ENCODE measurements at regions not wholly inside any gene's neighbourhood (a gene's known extent, or its start where the extent isn't known, plus 50 kb on each side); places are given as distances from the start of the nearest gene placed in this dataset.
"Not testable (repeated sequence)": the region's sequence is repeated elsewhere in the genome, so short reads cannot be mapped to it uniquely, and the experiment has no call there.

GRCh38 chr2:242063850-242064249, 194.3 kb downstream of the RTP5 start:
- TF ChIP-seq CTCF (IDR thresholded peaks at IDR 0.05; ENCODE audit: unreplicated experiment): no peak
- no peak for DNase-seq (ENCODE audit: low spot score in 2 of 2, unreplicated experiment in 2 of 2)
- Mint-ChIP-seq H3K27ac (no peak overlapping the region), H3K4me3 (no peak overlapping the region), H3K36me3 (no peaks in the 10 kb centered on the region), H3K9me3 (peaks cover 6% of the 10 kb centered on the region), H3K4me1 (no peaks in the 10 kb centered on the region), H3K27me3 (ENCODE audit: low read depth) (peaks cover 43% of the 10 kb centered on the region)

- H3K27me3 Mint-ChIP-seq (ENCODE audit: low read depth): peaks cover 39% of the 10 kb centered on the region
- no peak overlapping the region for H3K27ac Mint-ChIP-seq
- no peaks in the 10 kb centered on the region for H3K36me3 Mint-ChIP-seq
- no peaks in the 10 kb centered on the region for H3K4me1 Mint-ChIP-seq
- DNase-seq (ENCODE audit: low spot score in 2 of 2, unreplicated experiment in 2 of 2): no peak
- no peak for TF ChIP-seq CTCF (IDR thresholded peaks at IDR 0.05; ENCODE audit: unreplicated experiment)
- peaks cover 6% of the 10 kb centered on the region for H3K9me3 Mint-ChIP-seq
- no peak overlapping the region for H3K4me3 Mint-ChIP-seq
Observed at GRCh38 chr2:242064364-242065250, 195.1 kb downstream of the RTP5 start.

- no peak for DNase-seq (ENCODE audit: low spot score in 2 of 2, unreplicated experiment in 2 of 2)
- TF ChIP-seq CTCF (IDR thresholded peaks at IDR 0.05; ENCODE audit: unreplicated experiment): no peak
- no peak overlapping the region for H3K4me3 Mint-ChIP-seq
- no peak overlapping the region for H3K27ac Mint-ChIP-seq
- H3K9me3 Mint-ChIP-seq: peaks cover 5% of the 10 kb centered on the region
- H3K27me3 Mint-ChIP-seq (ENCODE audit: low read depth): peaks cover 44% of the 10 kb centered on the region
- peaks cover 2% of the 10 kb centered on the region for H3K4me1 Mint-ChIP-seq
- no peaks in the 10 kb centered on the region for H3K36me3 Mint-ChIP-seq
Observed at GRCh38 chr2:242065426-242065825, 195.9 kb downstream of the RTP5 start.

GRCh38 chr2:242069018-242069417, 199.5 kb downstream of the RTP5 start:
- peaks cover 72% of the 10 kb centered on the region for H3K27me3 Mint-ChIP-seq (ENCODE audit: low read depth)
- no peak overlapping the region for H3K4me3 Mint-ChIP-seq
- H3K36me3 Mint-ChIP-seq: no peaks in the 10 kb centered on the region
- no peak overlapping the region for H3K27ac Mint-ChIP-seq
- no peaks in the 10 kb centered on the region for H3K9me3 Mint-ChIP-seq
- H3K4me1 Mint-ChIP-seq: peaks cover 2% of the 10 kb centered on the region
- no peak for TF ChIP-seq CTCF (IDR thresholded peaks at IDR 0.05; ENCODE audit: unreplicated experiment)
- DNase-seq (ENCODE audit: low spot score in 2 of 2, unreplicated experiment in 2 of 2): no peak

- peaks cover 72% of the 10 kb centered on the region for H3K27me3 Mint-ChIP-seq (ENCODE audit: low read depth)
- not testable (repeated sequence) for H3K36me3 Mint-ChIP-seq; H3K27ac Mint-ChIP-seq; H3K4me3 Mint-ChIP-seq; H3K9me3 Mint-ChIP-seq; H3K4me1 Mint-ChIP-seq; DNase-seq (ENCODE audit: low spot score in 2 of 2, unreplicated experiment in 2 of 2)
Observed at GRCh38 chr2:242069938-242070395, 200.4 kb downstream of the RTP5 start.

- not testable (repeated sequence) for DNase-seq (ENCODE audit: low spot score in 2 of 2, unreplicated experiment in 2 of 2); H3K4me3 Mint-ChIP-seq; H3K27ac Mint-ChIP-seq; H3K36me3 Mint-ChIP-seq; H3K4me1 Mint-ChIP-seq; H3K9me3 Mint-ChIP-seq
- H3K27me3 Mint-ChIP-seq (ENCODE audit: low read depth): peaks cover 76% of the 10 kb centered on the region
Observed at GRCh38 chr2:242070726-242071125, 201.2 kb downstream of the RTP5 start.

GRCh38 chr2:242071377-242071776, 201.8 kb downstream of the RTP5 start:
- peaks cover 80% of the 10 kb centered on the region for H3K27me3 Mint-ChIP-seq (ENCODE audit: low read depth)
- H3K9me3 Mint-ChIP-seq: not testable (repeated sequence)

GRCh38 chr2:242071936-242072335, 202.4 kb downstream of the RTP5 start:
- not testable (repeated sequence) for H3K4me1 Mint-ChIP-seq; H3K9me3 Mint-ChIP-seq; H3K4me3 Mint-ChIP-seq; H3K36me3 Mint-ChIP-seq; H3K27ac Mint-ChIP-seq; DNase-seq (ENCODE audit: low spot score in 2 of 2, unreplicated experiment in 2 of 2)
- H3K27me3 Mint-ChIP-seq (ENCODE audit: low read depth): peaks cover 82% of the 10 kb centered on the region

More at GRCh38 chr2:242071377-242071776, 201.8 kb downstream of the RTP5 start:
- H3K27ac Mint-ChIP-seq; DNase-seq (ENCODE audit: low spot score in 2 of 2, unreplicated experiment in 2 of 2); H3K4me3 Mint-ChIP-seq; H3K36me3 Mint-ChIP-seq; H3K4me1 Mint-ChIP-seq: not testable (repeated sequence)

All from mesothelial cell of epicardium (in vitro differentiated cells).